ENCODE measurements at regions not wholly inside any gene's neighbourhood (a gene's known extent, or its start where the extent isn't known, plus 50 kb on each side); places are given as distances from the start of the nearest gene placed in this dataset.

DNA sequence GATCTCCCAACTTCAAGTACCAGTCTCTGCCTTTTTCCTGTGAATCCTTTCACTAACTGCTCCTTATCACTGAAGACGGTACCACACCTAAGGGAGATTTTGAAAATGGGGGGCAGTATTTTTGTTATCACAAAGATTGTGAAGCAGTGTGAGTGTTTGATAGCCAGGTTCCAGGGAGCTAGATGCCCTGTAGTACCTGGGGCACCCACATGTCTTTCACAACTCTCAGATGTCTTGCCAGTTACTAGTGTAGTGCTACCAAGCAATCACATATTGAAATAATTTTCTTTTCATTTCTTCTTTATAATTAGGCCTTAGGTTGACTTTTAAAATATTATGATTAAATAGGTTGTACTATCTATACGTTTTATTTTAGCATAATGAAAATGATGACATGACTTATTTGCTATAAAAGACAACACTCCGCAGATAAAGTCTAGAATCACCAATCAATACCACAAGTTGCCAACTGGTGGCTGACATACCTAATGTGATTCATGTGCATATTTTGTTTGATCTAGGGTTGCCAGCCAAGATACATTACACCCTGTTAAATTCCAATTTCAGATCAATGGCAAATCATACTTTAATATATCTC lies 215.9 kb downstream of the EXOC5 start:
- H3K27me3 Mint-ChIP-seq (ENCODE audit: insufficient read depth, low read depth): peaks cover 7% of the 10 kb centered on the region
- TF ChIP-seq EZH2 (IDR thresholded peaks at IDR 0.05): no peak
- no peak for TF ChIP-seq EZH2phosphoT487 (IDR thresholded peaks at IDR 0.05)
- TF ChIP-seq, protein P1, sequence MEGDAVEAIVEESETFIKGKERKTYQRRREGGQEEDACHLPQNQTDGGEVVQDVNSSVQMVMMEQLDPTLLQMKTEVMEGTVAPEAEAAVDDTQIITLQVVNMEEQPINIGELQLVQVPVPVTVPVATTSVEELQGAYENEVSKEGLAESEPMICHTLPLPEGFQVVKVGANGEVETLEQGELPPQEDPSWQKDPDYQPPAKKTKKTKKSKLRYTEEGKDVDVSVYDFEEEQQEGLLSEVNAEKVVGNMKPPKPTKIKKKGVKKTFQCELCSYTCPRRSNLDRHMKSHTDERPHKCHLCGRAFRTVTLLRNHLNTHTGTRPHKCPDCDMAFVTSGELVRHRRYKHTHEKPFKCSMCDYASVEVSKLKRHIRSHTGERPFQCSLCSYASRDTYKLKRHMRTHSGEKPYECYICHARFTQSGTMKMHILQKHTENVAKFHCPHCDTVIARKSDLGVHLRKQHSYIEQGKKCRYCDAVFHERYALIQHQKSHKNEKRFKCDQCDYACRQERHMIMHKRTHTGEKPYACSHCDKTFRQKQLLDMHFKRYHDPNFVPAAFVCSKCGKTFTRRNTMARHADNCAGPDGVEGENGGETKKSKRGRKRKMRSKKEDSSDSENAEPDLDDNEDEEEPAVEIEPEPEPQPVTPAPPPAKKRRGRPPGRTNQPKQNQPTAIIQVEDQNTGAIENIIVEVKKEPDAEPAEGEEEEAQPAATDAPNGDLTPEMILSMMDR (IDR thresholded peaks at IDR 0.05): no peak
- H3K9me3 Mint-ChIP-seq: peaks cover 6% of the 10 kb centered on the region
- Histone ChIP-seq H3K4me1 (peaks cover 7% of the 10 kb centered on the region), H2AFZ (replicated peaks) (no peak overlapping the region), H3K27me3 (no peaks in the 10 kb centered on the region), H4K20me1 (ENCODE audit: low read depth) (no peaks in the 10 kb centered on the region), H3K27ac (no peak overlapping the region), H3K9me3 (ENCODE audit: low read depth) (no peaks in the 10 kb centered on the region), H3F3A (ENCODE audit: low read depth) (peaks cover 6% of the 10 kb centered on the region), H3K4me2 (no peak overlapping the region), H3K4me3 (no peak overlapping the region), H3K9ac (no peak overlapping the region), H3K36me3 (no peaks in the 10 kb centered on the region), H3K79me2 (ENCODE audit: low read depth) (no peaks in the 10 kb centered on the region)
- H3K36me3 Mint-ChIP-seq: no peaks in the 10 kb centered on the region
- H3K27ac Mint-ChIP-seq: no peak overlapping the region
- no peak overlapping the region for H3K4me3 Mint-ChIP-seq
- no peak for DNase-seq (ENCODE audit: low spot score)
- H3K4me1 Mint-ChIP-seq: peaks cover 4% of the 10 kb centered on the region

DNA sequence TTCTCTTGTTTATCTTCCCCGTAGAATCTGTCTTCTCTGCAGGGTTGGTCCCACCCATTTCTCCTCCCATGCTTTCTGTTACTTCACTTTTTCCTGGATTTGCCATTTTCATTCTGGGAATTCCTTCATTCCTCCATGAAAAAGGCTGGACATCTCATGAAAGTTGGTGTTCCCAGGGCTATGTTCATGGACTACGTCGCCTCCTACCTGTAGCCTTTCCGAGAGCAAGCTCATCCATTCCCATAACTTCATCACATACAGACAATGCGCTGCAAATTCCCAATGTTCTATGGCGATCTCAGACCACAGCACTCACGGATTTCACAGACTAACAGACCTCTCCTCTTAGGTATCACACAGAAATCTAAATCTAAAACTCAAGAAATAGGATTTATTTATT lies 217.1 kb downstream of the EXOC5 start:
- H3F3A ChIP-seq (ENCODE audit: low read depth): peaks cover 6% of the 10 kb centered on the region
- H3K4me2 ChIP-seq: no peak overlapping the region
- H3K4me1 ChIP-seq: no peaks in the 10 kb centered on the region
- peaks cover 2% of the 10 kb centered on the region for H3K4me1 Mint-ChIP-seq
- H4K20me1 ChIP-seq (ENCODE audit: low read depth): no peaks in the 10 kb centered on the region
- H3K27ac ChIP-seq: no peak overlapping the region
- no peak overlapping the region for H3K4me3 Mint-ChIP-seq
- no peak overlapping the region for H3K4me3 ChIP-seq
- H3K27ac Mint-ChIP-seq: no peak overlapping the region
- no peaks in the 10 kb centered on the region for H3K27me3 ChIP-seq
- H3K79me2 ChIP-seq (ENCODE audit: low read depth): no peaks in the 10 kb centered on the region
- H3K9me3 ChIP-seq (ENCODE audit: low read depth): no peaks in the 10 kb centered on the region
- no peaks in the 10 kb centered on the region for H3K36me3 Mint-ChIP-seq
- H3K9me3 Mint-ChIP-seq: peaks cover 6% of the 10 kb centered on the region
- H3K36me3 ChIP-seq: no peaks in the 10 kb centered on the region
- TF ChIP-seq, protein P1 (IDR thresholded peaks at IDR 0.05): peak; percentile 50
- no peak for TF ChIP-seq EZH2 (IDR thresholded peaks at IDR 0.05)
- TF ChIP-seq EZH2phosphoT487 (IDR thresholded peaks at IDR 0.05): no peak
- peaks cover 7% of the 10 kb centered on the region for H3K27me3 Mint-ChIP-seq (ENCODE audit: insufficient read depth, low read depth)
- no peak overlapping the region for H3K9ac ChIP-seq
- peak; percentile 30 for DNase-seq (ENCODE audit: low spot score)
- H2AFZ ChIP-seq (replicated peaks): no peak overlapping the region

DNA sequence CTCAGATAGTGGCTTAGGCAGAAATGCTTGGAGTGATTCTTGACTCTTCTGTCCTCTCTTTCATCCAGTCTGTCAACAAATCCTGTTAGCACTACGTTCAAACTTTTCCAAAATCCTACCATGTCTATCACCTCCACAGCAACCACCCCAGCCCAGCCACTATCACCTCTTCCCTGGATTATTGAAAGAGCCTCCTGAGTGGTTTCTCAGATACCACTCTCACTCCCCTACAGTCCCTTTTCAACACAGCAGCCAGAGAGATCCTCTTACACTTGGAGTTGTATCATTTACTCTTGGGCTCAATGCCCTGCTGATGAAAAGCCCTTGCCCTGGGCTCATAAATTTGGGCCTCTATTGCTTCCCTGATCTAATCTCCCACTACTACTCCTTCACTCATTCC lies 218.9 kb downstream of the EXOC5 start:
- H3K79me2 ChIP-seq (ENCODE audit: low read depth): no peaks in the 10 kb centered on the region
- peaks cover 3% of the 10 kb centered on the region for H3K27me3 Mint-ChIP-seq (ENCODE audit: insufficient read depth, low read depth)
- peaks cover 9% of the 10 kb centered on the region for H3K4me1 ChIP-seq
- H3K27me3 ChIP-seq: no peaks in the 10 kb centered on the region
- no peak overlapping the region for H3K27ac Mint-ChIP-seq
- no peak for TF ChIP-seq EZH2phosphoT487 (IDR thresholded peaks at IDR 0.05)
- no peak for TF ChIP-seq EZH2 (IDR thresholded peaks at IDR 0.05)
- TF ChIP-seq, protein P1 (IDR thresholded peaks at IDR 0.05): no peak
- H3K4me1 Mint-ChIP-seq: peaks cover 13% of the 10 kb centered on the region
- peaks cover 2% of the 10 kb centered on the region for H3K9me3 Mint-ChIP-seq
- no peaks in the 10 kb centered on the region for H3K9me3 ChIP-seq (ENCODE audit: low read depth)
- DNase-seq (ENCODE audit: low spot score): no peak
- H4K20me1 ChIP-seq (ENCODE audit: low read depth): no peaks in the 10 kb centered on the region
- H3K27ac ChIP-seq: no peak overlapping the region
- H3F3A ChIP-seq (ENCODE audit: low read depth): peaks cover 6% of the 10 kb centered on the region
- no peaks in the 10 kb centered on the region for H3K36me3 Mint-ChIP-seq
- no peak overlapping the region for H3K4me3 ChIP-seq
- H3K4me2 ChIP-seq: no peak overlapping the region
- H2AFZ ChIP-seq (replicated peaks): no peak overlapping the region
- no peak overlapping the region for H3K9ac ChIP-seq
- no peak overlapping the region for H3K4me3 Mint-ChIP-seq
- H3K36me3 ChIP-seq: no peaks in the 10 kb centered on the region

Measured in neural progenitor cell (in vitro differentiated cells).